ENCODE measurements at regions not wholly inside any gene's neighbourhood (a gene's known extent, or its start where the extent isn't known, plus 50 kb on each side); places are given as distances from the start of the nearest gene placed in this dataset.

DNA sequence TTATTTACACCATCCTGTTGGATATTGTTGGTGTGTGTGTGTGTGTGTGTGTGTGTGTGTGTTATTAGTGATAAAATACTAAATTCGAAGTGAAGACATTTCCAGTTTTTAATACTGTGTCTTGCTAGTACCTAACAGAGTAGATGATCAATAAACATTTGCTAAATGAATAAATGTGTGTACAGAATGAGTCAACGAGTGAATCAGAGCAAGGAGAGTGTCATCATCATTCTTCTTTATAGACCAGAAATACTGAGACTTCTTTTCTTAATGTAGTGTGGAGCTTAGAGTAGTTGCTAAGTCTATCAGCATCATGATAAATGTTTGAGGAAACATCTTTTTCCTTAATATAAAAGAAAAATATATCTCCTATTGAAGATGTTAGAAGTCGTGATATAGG is 169.7 kb upstream of the SATB2 start:
- no peak for DNase-seq

DNA sequence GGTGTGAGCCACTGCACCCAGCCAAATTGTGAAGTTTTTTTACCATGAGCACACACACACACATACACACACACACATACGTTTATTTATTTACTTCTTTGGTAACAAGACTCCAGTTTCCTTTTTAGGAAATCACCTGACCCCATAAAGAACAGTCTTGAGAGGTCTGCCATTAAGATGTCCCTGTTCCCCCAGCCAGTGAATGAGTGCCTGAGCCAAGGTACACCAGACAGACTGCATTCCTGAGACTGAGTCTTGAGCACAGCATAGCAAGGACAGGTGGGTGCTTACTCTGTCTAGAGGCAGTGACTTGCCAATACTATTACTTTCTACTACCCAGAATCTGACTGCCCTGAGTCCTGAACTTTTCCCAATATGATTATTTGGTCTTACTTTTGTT is 167.2 kb upstream of the SATB2 start:
- no peak for DNase-seq

DNA sequence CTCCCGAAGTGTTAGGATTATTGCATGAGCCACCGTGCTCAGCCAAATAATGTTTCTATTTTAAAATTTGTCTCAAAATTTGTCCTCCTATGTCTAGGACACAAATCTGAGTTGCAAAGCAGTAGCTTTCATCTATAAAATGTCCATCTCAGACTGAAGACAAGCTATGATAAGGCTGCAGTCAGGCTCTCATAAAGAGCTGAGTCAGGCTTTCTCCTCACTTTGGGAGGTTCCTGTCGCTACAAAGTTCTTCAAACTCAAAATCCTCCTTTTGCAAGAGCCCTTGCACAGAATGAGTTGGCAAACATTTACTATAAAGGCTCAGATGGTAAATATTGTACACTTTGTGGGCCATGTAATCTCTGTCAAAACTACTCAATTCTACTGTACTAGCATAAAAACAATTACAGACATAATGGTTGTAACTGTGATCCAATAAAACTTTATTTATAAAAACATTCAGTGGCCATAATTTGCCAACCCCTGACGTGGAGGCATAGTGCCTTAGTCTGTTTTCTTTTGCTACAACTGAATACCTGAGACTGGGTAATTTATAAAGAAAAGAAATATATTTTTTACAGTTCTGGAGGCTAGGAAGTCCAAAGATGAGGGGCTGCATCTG is 154.9 kb upstream of the SATB2 start:
- no peak for DNase-seq

DNA sequence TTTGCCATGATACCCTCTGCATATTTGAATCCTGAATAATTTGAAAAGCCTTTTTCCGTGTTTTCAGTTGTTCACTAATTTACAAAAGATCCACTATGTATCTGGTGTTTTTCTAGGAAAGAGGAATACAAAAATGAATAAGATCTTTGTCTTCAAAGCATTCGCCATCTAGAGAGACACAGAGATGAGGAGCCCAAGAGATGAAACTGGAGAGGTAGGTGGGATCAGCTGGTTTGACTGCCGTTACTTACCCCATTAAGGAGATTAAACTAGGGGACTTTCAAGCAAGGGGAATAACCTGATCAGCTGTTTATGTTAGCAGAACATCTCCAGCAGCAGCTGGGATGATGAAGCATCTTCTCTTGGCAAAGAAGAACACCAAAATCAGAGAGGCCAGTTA is 150.2 kb upstream of the SATB2 start:
- DNase-seq, result no peak

DNA sequence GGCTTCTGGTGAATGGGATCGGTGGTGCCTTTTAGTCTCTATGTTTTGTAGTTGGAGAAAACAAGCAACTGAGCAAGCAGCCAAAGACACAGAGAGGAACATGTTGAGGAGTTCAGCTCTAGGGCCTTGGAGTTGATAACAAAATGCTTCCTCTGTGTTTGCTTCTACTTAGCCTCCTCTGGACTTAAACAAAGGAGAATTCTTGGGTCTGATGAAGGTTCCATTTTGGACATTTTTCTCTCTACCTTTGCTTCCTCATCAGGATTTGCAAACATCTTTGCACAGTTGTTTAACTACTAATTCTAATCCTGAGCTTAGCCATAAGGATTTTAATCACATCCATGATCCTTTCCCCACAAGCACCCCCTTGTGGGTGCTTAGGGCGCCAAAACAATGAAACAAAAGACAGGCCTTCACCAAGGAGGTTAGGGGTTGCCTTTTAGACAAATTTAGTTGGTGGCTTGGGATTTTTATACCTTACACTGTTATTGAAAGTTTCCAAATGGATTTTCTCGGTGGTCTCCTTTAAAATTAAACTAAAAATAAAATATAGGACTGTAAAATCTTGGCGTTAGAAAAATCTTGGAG is 148.5 kb upstream of the SATB2 start:
- no peak for DNase-seq

DNA sequence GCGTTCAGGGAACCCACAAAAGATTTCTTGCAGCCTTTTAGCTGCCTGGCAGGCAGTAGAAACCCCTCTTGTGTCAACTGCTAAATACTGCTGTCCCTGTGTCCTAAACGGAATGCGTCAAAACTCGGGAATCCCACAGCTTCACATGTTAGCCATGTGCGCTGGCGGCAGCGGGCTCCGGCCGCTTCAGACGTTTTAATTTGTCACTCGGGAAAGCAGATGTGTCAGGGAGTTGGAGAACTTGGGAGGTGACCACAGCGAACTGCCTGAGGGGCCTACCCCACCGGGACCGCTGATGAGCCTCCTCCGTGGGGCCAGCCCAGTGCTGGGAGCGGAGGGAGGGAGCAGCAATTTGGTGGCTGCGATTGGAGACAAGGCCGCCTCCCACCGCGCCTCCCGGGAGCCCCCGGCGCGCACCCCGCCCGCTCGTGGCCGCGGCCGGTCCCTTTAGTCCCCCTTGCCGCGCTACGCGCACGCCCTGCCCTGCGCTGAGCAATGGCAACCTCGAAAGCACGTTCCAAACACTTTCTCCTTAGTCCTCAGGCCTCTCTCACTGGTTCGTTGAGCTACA is 146.1 kb upstream of the SATB2 start:
- peak; percentile 56 for DNase-seq

DNA sequence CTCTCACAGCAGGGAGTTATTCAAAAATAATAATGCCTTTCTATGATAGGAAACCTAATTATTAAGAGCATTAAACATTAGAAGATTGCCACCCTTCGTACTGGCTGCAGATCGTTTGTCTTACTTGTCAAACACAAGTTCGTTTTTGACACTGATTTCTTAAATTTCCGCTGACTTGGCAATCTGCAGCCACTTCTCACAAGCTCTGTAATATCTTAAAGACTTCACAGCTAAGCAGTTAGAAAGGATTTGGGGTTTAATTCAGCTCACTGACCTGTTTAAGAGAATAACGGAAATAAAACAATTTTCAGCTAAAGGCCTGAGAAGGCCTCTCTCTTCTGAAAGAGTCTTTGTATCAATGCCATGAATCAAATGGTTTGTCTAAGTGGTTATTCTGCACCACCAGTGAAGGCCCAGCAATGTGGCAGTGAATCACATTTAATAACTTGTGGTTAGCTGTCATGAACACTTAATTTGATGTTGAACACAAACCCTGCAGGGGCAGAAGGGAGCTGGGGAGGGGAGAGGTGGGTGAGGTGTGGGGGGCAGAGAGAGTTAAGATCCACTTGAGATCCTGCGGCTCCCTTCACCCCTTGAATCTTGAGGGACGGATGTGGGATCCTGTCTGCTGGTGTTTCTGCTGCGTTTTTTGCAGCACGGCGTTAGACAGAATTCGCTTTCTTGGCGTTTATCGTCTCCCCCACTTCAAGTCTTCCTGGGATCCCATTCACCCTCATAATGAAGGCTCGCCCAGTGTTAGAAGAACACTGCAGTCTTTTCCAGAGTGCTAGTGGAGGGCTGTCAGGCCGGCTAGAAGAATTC is 145.4 kb upstream of the SATB2 start:
- no peak for DNase-seq

DNA sequence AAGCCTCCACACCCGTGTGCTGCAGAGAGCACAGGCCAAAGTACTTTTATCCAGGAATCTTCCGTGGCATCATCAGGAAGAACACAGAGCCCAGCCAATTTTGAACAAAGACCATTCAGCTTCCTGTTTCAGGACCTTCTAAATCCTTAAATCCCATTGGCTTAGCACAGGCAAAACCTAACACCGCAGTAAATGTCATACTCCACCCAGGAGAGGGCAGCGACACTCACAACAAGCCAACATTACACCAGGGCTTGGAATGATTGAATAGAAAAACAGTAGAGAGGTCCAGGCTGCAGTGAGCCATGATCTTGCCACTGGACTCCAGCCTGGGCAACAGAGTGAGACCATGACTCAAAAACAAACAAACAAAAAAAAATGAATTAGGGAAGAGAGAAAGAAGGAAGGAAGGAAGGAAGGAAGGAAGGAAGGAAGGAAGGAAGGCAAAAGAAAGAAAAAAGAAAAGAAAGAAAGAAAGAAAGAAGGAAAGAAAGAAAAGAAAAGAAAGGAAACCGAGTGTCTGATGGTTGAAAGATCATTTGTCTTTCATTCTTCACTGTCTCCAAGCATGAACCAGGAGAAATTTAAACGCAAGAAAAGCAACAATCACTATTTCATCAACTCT is 144.6 kb upstream of the SATB2 start:
- no peak for DNase-seq

DNA sequence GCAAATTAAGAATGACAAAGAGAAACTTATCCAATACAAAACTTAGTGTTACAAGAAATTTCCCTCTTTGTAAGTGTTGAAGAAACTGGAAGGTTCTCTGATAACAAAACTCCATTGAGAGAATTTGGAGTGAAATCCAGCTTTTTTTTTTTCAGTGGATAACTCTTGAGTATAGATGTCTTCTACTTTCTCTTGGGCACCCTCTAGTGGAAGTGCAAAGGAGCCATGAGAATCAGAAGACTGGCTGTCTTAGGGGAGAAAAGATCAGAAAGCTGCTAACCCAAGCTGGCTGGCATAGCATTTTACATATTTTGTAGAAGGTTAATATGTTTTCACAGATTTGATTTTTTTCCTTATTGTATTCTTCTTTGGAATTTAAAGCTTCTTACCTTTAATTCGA is 138.8 kb upstream of the SATB2 start:
- DNase-seq, result no peak

DNA sequence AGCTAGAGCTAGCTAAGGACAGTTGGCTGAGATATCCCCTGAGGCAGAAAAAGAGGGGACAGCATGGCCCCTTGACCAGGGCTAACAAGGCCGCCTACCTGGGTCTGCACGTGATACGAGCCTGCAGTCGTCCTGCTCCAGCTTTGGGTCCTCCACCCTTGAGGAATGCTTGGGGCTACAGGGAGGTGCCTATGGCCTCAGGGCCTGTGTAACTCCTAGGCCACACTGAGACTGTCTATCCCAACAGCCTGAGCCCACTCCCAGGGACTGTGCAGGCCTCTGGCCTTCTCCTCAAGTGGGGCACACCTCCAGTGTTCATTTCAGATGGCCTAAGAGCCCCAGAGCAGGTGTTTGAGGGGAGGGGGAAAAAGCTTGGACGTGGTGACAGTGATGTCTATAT is 136.7 kb upstream of the SATB2 start:
- no peak for DNase-seq

DNA sequence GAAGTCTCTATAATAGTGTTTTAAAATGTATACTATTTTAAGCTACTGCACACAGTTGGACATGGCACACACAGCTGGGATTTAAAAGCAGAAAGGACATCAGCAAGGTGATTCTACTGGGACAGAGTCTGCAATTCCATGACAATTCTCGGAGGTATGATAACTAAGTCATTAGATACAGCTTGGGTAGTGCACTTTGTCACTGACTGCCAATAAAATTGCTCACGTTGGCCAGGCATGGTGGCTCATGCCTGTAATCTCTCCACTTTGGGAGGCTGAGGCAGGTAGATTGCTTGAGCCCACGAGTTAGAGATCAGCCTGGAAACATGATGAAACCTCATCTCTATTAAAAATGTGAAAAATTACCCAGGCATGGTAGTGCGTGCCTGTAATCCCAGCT is 134.1 kb upstream of the SATB2 start:
- no peak for DNase-seq

DNA sequence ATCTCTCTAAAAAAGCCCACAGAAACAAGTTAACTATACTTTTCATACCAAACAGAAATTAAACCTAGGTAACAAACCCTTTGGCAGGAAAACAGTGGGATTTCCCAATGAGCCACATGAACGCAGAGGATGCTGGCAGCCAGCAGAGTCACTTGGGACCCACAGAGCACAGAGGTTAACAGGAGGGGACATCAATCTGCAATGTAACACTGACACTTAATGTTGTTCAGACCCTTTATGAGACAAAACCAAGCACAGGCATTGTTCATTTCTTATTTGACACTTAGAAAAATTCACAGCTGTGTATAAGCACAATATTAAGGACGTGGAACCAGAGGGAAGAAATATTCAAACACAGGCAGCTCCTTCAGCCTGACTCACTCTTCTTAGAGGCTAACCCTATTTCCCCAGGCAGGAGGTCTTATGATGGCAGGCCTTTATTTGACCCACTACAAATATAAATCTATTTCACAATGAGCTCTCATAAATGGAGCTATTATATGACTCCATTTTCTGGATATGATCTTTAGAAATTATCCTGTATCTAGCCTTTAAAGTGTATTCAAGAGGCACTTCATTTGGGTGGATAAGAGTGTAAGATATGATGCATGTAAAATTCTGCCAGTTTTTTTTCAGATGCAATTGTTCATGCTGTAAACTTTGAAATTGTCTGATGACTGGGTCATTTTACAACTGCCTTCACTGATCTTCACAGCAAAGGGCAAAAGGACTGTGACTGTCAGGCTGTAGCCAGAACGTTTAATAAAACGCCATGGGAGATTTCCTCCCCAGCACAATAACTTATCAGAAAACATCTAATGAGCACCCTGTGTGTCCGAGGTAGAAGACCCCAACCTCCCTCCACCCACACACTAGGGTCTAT is 132.8 kb upstream of the SATB2 start:
- DNase-seq, result no peak

DNA sequence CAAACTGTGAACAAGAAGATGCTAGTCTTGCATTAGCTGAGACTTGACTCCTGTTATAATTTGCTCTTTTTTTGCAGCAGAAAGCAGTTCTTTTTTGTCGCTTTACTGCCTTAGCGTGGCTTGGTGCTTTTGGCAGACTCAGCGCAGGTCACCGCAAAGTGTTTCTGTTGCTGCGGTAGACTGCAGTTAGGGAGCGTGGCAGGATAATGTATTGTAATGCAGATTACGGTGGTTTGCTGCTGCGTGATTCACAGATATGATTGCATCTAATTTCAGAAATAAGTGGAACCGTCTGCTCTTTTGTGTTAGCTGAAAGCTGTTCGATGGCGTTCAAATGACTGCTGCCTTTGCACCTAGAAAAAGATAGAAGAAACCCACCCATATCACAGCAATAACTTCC is 131.6 kb upstream of the SATB2 start:
- no peak for DNase-seq

DNA sequence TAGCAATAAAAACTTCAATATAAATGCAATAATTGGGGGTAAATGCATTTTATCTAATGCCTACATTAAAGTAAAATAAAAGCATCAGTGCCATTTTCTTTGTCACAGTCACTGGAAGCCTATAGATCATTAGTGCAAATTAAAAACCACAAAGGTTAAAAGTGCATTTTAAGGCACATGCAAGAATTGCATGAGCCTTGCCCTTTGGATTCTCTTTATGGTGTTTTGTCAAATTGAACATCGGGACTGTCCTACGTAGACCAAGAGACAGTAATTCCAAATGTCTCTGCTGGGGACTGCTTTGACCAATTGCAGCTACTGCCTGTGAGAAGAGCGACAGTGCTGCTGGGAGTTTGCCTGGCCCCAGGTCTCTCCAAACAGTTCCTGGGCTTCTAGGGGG is 130.3 kb upstream of the SATB2 start:
- no peak for DNase-seq

DNA sequence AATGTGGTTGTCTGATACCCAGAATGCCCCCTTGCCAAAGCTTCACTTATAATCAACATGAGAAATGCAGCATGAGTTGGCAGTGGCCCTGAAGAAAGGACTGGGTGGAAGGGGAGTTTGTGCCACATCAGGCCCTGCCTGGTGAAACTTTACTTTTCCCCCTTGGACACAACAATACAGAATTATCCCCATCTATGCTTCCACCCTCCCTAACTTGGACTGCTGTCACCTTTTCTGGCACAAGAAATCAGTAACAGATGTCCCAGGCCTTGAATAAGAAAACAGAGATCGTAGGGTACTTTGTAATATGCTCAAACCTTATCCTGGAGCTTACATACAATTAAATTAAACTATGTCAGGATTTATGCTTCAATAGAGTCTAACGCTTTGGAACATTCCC is 128.9 kb upstream of the SATB2 start:
- no peak for DNase-seq

DNA sequence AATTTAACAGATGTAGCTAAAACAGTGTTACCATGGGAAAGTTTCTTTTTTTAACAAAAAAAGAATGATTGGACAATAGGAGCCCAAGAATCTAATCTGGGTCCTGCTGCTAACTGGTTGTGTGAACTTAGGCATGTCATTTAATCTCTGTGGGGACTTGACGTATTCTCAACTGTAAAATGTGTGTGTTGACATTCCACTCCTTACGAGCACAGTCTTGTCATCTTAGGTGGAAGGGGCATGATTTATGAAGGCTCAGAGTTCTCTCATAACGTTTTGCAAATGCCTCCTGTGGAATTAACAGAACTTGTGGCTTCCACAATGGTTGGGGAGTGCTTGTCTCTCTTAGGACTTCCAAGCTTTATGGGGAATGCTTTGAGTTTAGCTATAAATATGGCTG is 125.9 kb upstream of the SATB2 start:
- no peak for DNase-seq

DNA sequence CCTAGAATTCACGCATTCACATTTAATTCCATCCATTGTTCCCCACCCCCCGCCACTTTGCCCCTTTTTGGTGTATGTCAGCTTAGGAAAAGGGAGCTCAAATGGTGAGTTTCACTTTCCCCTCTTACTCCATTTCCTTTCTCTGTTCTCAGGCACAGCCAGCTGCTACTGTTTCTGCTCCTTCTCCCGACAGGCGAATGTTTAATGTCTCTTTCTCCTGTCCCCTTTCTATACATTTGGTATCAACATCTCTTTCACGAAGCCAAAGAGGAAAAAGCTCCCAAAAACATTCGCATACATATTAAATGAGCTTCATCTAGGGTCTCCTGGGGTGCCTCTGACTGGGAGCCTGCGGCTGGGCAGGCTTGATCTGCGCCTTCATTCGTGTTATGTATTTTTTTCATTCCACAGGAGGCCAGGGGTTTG is 124.2 kb upstream of the SATB2 start:
- DNase-seq, result peak; percentile 49

DNA sequence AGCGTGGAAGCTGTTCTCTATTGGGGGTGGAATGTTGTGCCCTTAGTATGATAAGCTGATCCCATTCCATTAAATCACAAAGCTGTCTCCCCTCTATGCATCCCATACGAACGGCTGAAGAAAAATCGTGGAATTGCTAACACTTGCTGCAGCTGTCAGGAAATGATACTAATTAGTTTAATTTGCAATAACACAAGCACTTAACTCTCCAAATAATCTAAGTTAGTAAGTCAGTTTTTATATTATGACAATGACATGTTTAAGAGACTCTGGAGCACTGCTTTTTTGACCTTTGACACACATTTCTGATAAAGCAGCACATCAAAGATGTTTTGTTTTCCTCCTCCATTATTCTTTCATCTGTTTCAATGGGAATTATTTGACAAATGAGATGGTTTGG is 123.7 kb upstream of the SATB2 start:
- DNase-seq, result no peak

DNA sequence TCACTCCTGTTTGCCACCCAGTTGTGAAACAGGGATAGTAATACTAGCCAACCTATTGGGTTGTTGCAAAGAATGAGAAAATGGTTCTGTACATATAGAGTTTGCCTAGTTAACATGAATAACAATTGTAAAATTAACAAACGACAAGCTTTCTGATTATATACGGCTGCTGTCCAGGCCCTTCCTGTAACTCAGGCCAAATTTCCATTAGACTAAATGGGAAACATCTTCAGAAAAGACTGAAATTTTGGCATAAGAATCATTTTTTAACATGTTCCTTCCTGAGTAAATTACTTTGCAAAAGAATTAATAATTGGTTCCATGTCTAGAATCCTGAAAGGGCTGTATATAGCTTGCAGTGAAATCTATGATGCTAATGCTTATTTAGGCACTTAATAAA is 117.7 kb upstream of the SATB2 start:
- DNase-seq, result no peak

DNA sequence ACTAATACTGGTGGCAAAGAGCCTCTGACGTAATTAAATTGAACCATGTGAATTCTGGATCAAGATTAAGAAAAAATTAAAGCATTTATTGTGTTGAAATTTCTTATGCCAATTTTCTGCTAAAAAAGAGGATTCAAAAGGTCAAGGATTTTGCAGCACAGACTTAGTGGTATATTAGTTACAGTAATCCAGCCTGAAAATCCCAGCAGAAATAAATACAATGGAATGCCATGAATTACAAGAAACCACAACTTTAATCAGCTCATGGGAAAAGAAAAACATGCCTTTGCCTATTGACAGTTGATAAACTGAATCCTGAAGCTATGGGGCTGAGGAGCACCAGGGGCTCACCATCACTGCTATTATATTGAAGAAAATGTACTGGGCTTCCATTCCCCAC is 114.8 kb upstream of the SATB2 start:
- no peak for DNase-seq

DNA sequence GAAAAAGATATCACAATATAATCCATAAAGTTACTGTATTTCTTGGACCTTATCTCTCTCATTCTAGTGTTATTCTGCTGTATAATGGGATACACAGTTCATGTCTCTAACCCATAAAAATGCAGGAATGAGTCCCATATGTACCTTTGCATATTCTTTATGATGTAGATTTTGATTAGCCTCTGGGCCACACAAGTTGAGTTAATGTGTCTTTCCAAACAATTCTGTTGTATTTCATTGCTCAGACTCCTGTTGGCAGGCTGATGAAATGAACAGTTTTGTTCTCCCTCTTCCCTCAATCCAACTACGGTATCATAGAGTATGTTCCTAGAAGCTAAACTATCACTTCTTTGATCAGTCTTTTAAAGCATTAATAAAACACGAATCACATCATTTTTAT is 113.2 kb upstream of the SATB2 start:
- no peak for DNase-seq

DNA sequence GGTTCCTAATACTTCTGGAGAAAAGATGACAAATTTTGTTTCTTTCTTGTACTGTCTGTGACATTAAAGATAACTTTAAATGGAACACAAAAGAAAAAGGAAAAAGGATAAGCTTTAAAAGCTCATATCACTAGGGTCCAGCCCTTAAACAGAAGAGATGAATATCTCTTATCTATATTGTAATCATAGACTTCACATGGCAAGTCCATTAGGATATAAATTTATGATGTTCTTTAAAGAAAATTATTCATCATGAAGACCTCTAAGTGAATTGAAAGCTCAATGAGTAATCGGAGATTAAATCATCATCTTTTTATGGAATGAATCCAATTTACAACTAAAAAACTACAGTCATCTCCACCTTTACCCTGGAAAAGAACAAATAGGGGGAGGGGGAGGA is 111.6 kb upstream of the SATB2 start:
- DNase-seq, result no peak
